Activated CD4-positive, alpha-beta memory T cell treated with anti-CD3 and anti-CD28 coated beads for 36 hours (primary cell): ENCODE measurements at regions not wholly inside any gene's neighbourhood (a gene's known extent, or its start where the extent isn't known, plus 50 kb on each side); places are given as distances from the start of the nearest gene placed in this dataset.
"Not testable (repeated sequence)": the region's sequence is repeated elsewhere in the genome, so short reads cannot be mapped to it uniquely, and the experiment has no call there.

Experiments
- CTCF ChIA-PET: fragments of 350-600 bp; sonication (Branson Sonifier 250); formaldehyde crosslinking; loops from one replicate; lab custom pipeline; 2021; ENCODE audit warnings: antibody characterized with exemption, inconsistent platforms; lab: Charles Lee
- POLR2A ChIA-PET: fragments of 350-600 bp; sonication (Branson Sonifier 250); formaldehyde crosslinking; loops from one replicate; lab custom pipeline; 2021; ENCODE audit warnings: antibody characterized with exemption; lab: Charles Lee
- DNase-seq: peaks from one replicate; pipeline ENCODE4 v3.0.0-alpha.2; 2020
- H3K27ac Mint-ChIP-seq: one replicate; pipeline ENCODE4 v1.8.0; 2021; ENCODE audit warnings: mixed read lengths
- H3K27me3 Mint-ChIP-seq: one replicate; pipeline ENCODE4 v1.8.0; 2021; ENCODE audit warnings: mixed read lengths
- H3K36me3 Mint-ChIP-seq: one replicate; pipeline ENCODE4 v1.8.0; 2021; ENCODE audit warnings: mixed read lengths
- H3K4me1 Mint-ChIP-seq: one replicate; pipeline ENCODE4 v1.8.0; 2021; ENCODE audit warnings: low read depth, mixed read lengths
- H3K4me3 Mint-ChIP-seq: one replicate; pipeline ENCODE4 v1.8.0; 2021; ENCODE audit warnings: mild to moderate bottlenecking, mixed read lengths
- H3K9me3 Mint-ChIP-seq: one replicate; pipeline ENCODE4 v1.8.0; 2021; ENCODE audit warnings: mixed read lengths
- intact Hi-C: fragments of 100-400 bp; cut with micrococcal nuclease; formaldehyde crosslinking; loops from one replicate; pipeline ENCODE4 v1.15.1; 2023

DNA sequence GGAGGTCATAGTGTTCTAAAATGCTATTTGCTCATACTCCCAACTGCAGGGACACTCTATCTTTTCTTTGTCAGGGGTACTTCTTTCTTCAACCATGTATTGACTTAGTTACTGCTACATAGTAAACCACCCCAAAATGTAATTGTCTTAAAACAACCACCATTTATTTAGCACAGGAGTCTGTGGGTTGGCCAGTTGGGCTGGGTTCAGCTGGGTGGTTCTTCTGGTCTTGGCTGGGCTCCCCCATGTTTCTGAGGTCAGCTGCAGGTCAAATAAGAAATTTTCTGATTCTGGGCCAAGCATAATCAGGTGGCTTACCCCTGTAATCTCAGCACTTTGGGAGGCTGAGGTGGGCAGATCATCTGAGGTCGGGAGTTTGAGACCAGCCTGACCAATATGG, 220.0 kb upstream of the BTBD3 start:
- no peak overlapping the region for H3K27ac Mint-ChIP-seq
- intact Hi-C loops: no loop called here
- H3K9me3 Mint-ChIP-seq: peaks cover 13% of the 10 kb centered on the region
- no peaks in the 10 kb centered on the region for H3K27me3 Mint-ChIP-seq
- no peak for DNase-seq
- no peaks in the 10 kb centered on the region for H3K36me3 Mint-ChIP-seq
- ChIA-PET CTCF (no interaction called here), POLR2A (no interaction called here)
- no peak overlapping the region for H3K4me3 Mint-ChIP-seq
- H3K4me1 Mint-ChIP-seq: no peaks in the 10 kb centered on the region

DNA sequence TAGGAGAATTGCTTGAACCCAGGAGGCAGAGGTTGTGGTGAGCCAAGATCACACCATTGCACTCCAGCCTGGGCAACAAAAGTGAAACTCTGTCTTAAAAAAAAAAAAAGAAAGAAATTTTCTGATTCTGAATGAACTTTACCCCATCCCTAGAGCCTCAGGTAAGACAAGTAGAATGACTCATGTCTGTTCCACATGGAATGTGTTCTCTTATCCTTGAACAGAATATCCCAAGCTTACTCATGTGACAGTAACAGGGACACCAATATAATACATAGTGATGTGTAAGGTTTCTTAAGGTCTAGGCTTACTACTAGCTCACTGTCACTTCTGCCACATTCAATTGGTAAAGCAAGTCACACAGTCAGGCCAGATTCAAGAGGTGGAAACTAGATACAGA, 219.6 kb upstream of the BTBD3 start:
- intact Hi-C loops: no loop called here
- Mint-ChIP-seq H3K9me3 (peaks cover 13% of the 10 kb centered on the region), H3K27ac (no peak overlapping the region), H3K36me3 (no peaks in the 10 kb centered on the region), H3K4me1 (no peaks in the 10 kb centered on the region), H3K4me3 (no peak overlapping the region), H3K27me3 (no peaks in the 10 kb centered on the region)
- ChIA-PET POLR2A (no interaction called here), CTCF (no interaction called here)
- DNase-seq: no peak

DNA sequence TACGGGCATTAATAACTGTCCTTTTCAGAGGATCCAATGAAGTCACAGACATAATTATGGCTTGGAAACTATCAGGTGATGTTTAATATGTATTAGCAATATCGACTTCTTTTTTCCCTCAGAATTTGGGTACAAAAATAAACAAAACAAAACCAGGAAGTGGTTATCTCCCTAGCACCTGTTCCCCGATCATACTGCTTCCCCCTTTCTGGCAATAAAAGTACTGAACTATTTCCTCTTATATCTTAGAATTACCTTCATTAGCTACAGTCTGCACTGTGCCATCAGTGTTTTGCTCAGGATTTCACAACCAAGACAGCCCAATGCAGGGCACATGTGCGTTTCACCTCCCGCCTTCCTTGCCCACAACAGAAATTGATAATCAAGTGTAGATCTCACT, 216.9 kb upstream of the BTBD3 start:
- H3K27me3 Mint-ChIP-seq: no peaks in the 10 kb centered on the region
- no peaks in the 10 kb centered on the region for H3K4me1 Mint-ChIP-seq
- H3K9me3 Mint-ChIP-seq: peaks cover 10% of the 10 kb centered on the region
- ChIA-PET CTCF (no interaction called here), POLR2A (no interaction called here)
- H3K4me3 Mint-ChIP-seq: no peak overlapping the region
- intact Hi-C loops: no loop called here
- H3K36me3 Mint-ChIP-seq: no peaks in the 10 kb centered on the region
- H3K27ac Mint-ChIP-seq: no peak overlapping the region
- no peak for DNase-seq

DNA sequence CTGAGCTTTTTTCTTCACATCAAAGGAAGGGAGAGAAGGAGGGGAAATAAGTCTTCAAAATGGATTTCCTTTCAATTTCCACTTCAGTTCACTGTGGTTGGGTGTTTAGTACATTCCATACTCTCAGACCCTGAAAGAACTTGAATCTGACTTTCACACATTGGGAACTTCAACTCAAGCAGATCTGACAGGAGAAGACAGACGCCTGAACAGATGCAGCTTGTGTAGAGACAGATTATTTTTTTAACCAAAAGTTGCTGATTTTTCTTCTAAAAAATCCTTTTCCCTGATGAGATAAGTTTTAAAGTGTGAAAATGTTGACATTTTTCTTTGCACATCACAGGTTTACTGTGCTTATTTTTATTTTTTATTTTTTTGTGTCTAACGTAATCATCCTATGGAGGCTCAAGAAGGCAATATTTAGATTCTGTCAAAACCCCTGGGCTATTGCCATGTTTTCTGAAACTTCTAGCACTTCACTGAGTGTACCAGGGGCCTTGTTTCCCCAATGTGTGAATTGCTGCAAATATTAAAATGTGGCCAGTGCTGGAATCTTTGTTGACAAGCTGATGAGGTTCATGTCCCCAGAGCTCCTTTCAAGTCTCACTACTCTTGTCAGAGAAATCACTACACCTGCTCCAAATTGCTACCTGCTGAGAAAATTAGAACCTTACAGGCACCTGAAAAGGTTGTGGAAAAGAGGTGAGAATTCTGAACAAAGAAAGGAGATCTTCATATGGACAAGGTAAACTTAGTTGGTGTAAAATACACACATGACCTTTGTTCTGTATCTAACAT, 214.8 kb upstream of the BTBD3 start:
- ChIA-PET POLR2A (no interaction called here), CTCF (interaction anchor here (0.7 kb wide), 1 partner anchor 1048 kb away, joined by 3 read pairs; no protein-coding TSS in a partner anchor)
- no peaks in the 10 kb centered on the region for H3K4me1 Mint-ChIP-seq
- no peak overlapping the region for H3K4me3 Mint-ChIP-seq
- no peaks in the 10 kb centered on the region for H3K36me3 Mint-ChIP-seq
- H3K27me3 Mint-ChIP-seq: no peaks in the 10 kb centered on the region
- H3K27ac Mint-ChIP-seq: no peak overlapping the region
- intact Hi-C loops: no loop called here
- peaks cover 10% of the 10 kb centered on the region for H3K9me3 Mint-ChIP-seq
- no peak for DNase-seq

DNA sequence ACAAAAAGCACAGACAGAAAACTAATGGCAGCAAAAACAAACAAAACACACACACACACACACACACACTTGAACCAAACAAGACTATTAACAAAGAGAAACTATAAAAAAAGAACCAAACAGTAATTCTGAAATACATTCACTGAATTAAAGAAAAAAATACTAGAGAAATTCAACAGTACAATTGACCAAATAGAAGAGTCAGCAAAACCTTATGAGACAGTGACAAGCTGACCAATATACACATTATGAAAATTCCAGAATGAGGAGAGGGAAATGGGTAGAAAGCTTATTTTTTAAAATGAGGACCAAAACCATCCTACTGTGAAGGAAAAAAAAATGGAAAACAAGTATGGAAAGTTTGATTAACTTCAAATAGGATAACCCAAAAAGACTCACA, 212.2 kb upstream of the BTBD3 start:
- CTCF ChIA-PET: no interaction called here
- H3K27ac Mint-ChIP-seq: no peak overlapping the region

DNA sequence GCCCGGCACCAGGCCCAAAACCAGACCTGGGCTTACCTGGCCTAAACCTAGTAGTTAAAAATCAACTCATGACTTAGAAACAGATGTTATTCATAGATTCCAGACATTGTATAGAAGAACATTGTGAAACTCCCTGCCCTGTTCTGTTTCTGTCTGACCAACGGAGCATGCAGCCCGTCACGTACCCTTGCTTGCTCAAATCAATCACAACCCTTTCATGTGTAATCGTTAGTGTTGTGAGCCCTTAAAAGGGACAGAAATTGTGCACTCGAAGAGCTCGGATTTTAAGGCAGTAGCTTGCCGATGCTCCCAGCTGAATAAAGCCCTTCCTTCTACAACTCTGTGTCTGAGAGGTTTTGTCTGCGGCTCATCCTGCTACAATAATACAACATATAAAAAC, 209.5 kb upstream of the BTBD3 start:
- DNase-seq, H3K4me3 Mint-ChIP-seq, H3K4me1 Mint-ChIP-seq, POLR2A ChIA-PET, CTCF ChIA-PET, H3K27ac Mint-ChIP-seq, intact Hi-C loops, H3K9me3 Mint-ChIP-seq, H3K36me3 Mint-ChIP-seq, H3K27me3 Mint-ChIP-seq: not testable (repeated sequence)

More for the DNA sequence above, 212.2 kb upstream of the BTBD3 start:
- Mint-ChIP-seq H3K9me3 (peaks cover 3% of the 10 kb centered on the region), H3K4me1 (no peaks in the 10 kb centered on the region), H3K4me3 (no peak overlapping the region), H3K36me3 (no peaks in the 10 kb centered on the region), H3K27me3 (no peaks in the 10 kb centered on the region)
- no peak for DNase-seq
- intact Hi-C loops: no loop called here
- POLR2A ChIA-PET: no interaction called here

DNA sequence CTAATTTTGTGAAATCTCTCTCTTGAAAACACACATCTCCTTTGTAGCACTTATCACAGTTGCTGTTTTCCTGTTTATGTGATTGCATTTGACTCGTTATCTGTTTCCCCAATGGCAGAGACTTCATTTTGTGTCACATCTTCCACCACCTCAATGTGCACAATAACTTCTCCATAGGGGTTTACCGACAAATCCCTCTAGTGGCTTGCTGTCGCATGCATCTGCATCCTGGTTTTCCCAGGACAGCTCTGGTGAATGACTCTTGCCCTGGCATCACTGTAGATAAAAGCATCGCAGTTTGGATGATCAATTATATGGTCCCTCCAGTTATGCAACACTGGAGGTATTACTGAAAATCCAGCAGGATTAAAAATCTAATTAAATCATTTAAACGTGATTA, 206.5 kb upstream of the BTBD3 start:
- Mint-ChIP-seq H3K4me1 (no peaks in the 10 kb centered on the region), H3K27me3 (no peaks in the 10 kb centered on the region), H3K4me3 (no peak overlapping the region), H3K9me3 (peaks cover 9% of the 10 kb centered on the region), H3K36me3 (no peaks in the 10 kb centered on the region), H3K27ac (no peak overlapping the region)
- DNase-seq: no peak
- ChIA-PET CTCF (no interaction called here), POLR2A (no interaction called here)
- intact Hi-C loops: no loop called here

DNA sequence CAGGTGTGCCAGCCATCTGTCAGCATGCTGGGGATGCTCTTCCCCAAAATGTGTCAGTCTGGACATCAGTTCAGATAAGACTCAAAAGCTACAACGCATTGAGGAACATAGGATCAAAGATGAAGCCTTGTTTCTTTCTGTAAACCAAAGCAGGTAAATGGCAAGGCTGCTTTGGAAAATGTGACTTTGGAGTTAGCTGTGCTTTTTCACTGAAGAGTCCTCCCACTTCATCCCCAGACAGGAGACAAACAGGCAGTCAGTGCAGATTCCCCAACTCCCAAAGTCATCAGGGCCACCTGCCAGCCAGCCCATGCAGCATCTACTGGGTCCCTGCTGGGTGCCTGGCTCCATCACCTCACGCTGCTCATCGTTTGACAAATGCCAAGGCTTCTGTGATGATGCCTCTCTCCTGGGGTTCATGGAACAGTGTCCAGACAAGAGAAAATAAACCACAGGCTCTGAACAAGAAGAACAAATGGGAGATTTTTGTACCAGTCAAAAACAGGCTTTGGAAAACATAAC, 205.0 kb upstream of the BTBD3 start:
- DNase-seq: no peak
- no peaks in the 10 kb centered on the region for H3K4me1 Mint-ChIP-seq
- H3K27me3 Mint-ChIP-seq: no peaks in the 10 kb centered on the region
- no peak overlapping the region for H3K4me3 Mint-ChIP-seq
- CTCF ChIA-PET: no interaction called here
- H3K9me3 Mint-ChIP-seq: peaks cover 11% of the 10 kb centered on the region
- H3K27ac Mint-ChIP-seq: no peak overlapping the region
- intact Hi-C loops: no loop called here
- POLR2A ChIA-PET: no interaction called here
- no peaks in the 10 kb centered on the region for H3K36me3 Mint-ChIP-seq

DNA sequence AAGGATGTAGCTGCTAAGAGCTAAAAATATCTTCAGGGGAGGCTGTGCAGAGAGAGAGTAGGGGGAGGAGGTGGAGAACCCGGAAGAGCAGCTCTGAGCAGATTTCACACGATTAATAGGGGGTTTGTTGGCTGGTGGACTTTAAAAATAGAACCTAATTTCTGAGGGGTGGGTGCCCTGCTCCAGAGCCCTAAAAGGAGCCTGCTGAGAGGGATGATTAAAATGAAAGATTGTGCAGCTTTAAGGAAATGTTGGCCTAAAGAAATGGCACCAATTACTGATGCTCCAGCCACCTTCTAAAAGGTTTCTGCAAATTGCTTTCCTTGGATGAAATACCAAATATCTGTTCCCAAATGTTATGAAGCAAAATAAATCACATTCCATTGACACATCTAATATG, 202.8 kb upstream of the BTBD3 start:
- no peaks in the 10 kb centered on the region for H3K27me3 Mint-ChIP-seq
- intact Hi-C loops: no loop called here
- H3K27ac Mint-ChIP-seq: no peak overlapping the region
- peaks cover 18% of the 10 kb centered on the region for H3K9me3 Mint-ChIP-seq
- no peaks in the 10 kb centered on the region for H3K4me1 Mint-ChIP-seq
- ChIA-PET POLR2A (no interaction called here), CTCF (no interaction called here)
- H3K4me3 Mint-ChIP-seq: no peak overlapping the region
- DNase-seq: no peak
- H3K36me3 Mint-ChIP-seq: no peaks in the 10 kb centered on the region

DNA sequence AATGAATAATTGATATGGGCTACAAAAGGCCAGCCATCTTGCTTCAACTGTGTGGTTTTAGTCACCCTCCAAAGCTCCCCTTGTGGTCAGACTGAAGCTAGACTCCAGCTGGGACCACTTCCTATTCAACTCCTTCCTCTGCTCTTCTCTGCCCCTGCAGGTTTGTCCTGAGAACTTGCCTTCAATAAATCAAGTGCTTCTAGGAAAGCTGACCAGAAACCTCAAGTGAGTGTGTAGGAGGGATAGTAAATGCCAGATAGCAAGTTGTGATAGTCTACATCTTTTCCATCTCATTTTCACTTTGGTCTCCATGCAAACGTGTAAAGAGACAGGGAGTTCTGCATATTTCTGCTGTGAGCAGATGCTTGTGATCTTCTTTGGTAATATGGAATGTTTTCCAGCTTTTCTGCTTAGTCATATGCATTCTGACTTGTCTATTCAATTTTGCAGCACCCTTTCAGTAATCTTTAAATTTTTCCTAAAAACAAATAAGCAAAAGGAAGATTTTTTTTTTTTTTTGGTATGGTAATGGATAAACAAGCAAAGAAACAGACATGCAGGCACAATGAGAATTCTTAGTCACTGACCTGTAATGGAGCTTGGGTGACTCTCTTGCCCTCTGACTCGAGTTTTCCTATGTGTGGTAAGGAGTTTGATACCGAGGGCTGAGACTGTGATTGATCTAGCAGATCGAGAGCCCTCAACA, 201.3 kb upstream of the BTBD3 start:
- intact Hi-C loops: no loop called here
- Mint-ChIP-seq H3K27ac (no peak overlapping the region), H3K4me3 (no peak overlapping the region), H3K9me3 (peaks cover 18% of the 10 kb centered on the region), H3K36me3 (no peaks in the 10 kb centered on the region), H3K27me3 (no peaks in the 10 kb centered on the region), H3K4me1 (no peaks in the 10 kb centered on the region)
- DNase-seq: no peak
- CTCF ChIA-PET: no interaction called here
- POLR2A ChIA-PET: no interaction called here

DNA sequence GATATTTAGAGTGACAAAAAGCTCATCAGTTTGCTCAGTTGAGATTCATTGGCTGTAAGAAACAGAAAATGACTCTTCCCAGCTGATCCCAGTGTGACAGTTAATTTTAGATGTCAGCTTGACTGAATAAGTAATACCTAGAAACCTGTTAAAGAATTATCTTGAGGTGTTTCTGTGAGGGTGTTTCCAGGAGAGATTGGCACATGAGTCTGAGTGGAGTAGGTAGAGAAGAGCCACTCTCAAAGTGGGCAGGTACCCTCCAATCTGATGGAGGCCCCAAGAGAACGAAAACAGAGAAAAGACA, 200.8 kb upstream of the BTBD3 start:
- H3K36me3 Mint-ChIP-seq: no peaks in the 10 kb centered on the region
- H3K4me3 Mint-ChIP-seq: no peak overlapping the region
- POLR2A ChIA-PET: no interaction called here
- CTCF ChIA-PET: no interaction called here
- DNase-seq: no peak
- H3K4me1 Mint-ChIP-seq: no peaks in the 10 kb centered on the region
- H3K9me3 Mint-ChIP-seq: peaks cover 18% of the 10 kb centered on the region
- intact Hi-C loops: no loop called here
- no peak overlapping the region for H3K27ac Mint-ChIP-seq
- H3K27me3 Mint-ChIP-seq: no peaks in the 10 kb centered on the region

DNA sequence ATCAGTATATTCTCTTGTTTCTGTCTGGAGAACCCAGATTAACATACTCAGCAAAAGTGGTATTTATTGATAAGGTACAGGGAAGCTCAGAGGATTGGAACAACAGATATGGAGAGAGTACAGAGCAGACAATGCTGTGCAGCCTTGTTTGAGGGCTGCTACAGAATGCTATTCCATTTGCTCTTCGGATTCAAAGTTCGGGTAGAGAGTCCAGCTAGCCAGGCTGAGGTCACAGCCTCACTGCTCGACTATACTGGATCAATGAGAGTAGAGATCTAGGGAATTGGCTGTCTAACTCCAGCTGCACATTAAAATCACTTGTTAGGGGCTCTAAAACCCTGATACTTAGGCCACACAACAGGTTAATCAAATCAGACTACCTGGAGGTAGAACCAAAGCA, 200.1 kb upstream of the BTBD3 start:
- POLR2A ChIA-PET: no interaction called here
- Mint-ChIP-seq H3K27me3 (no peaks in the 10 kb centered on the region), H3K27ac (no peak overlapping the region), H3K36me3 (no peaks in the 10 kb centered on the region), H3K4me3 (no peak overlapping the region), H3K9me3 (peaks cover 18% of the 10 kb centered on the region), H3K4me1 (no peaks in the 10 kb centered on the region)
- intact Hi-C loops: no loop called here
- CTCF ChIA-PET: no interaction called here
- no peak for DNase-seq
